Amniotic stem cell (primary cell): ENCODE measurements at regions not wholly inside any gene's neighbourhood (a gene's known extent, or its start where the extent isn't known, plus 50 kb on each side); places are given as distances from the start of the nearest gene placed in this dataset.
"Not testable (repeated sequence)": the region's sequence is repeated elsewhere in the genome, so short reads cannot be mapped to it uniquely, and the experiment has no call there.

ENCODE experiments used
- DNase-seq: peaks from one replicate; lab custom pipeline; 2025; lab: John Stamatoyannopoulos, UW

- no peak for DNase-seq
Observed at GRCh38 chrX:46165866-46166265, 379.4 kb downstream of the ZNF674 start.

GRCh38 chrX:46165411-46165810 lies 379.8 kb downstream of the ZNF674 start:
- DNase-seq, result no peak

GRCh38 chrX:46152756-46153155 lies 392.5 kb downstream of the ZNF674 start:
- DNase-seq, result no peak

- DNase-seq, result not testable (repeated sequence)
Observed at GRCh38 chrX:46151332-46151731, 393.9 kb downstream of the ZNF674 start.

- DNase-seq, result no peak
Observed at GRCh38 chrX:46144566-46144965, 400.7 kb downstream of the ZNF674 start.

- DNase-seq, result no peak
Observed at GRCh38 chrX:46140272-46140671, 404.9 kb downstream of the ZNF674 start.

GRCh38 chrX:46130247-46130646 lies 415.0 kb downstream of the ZNF674 start:
- DNase-seq, result no peak

- DNase-seq, result no peak
Observed at GRCh38 chrX:46125111-46125510, 420.1 kb downstream of the ZNF674 start.

- DNase-seq, result no peak
Observed at GRCh38 chrX:46117234-46117633, 428.0 kb downstream of the ZNF674 start.

- not testable (repeated sequence) for DNase-seq
Observed at GRCh38 chrX:46087310-46087709, 457.9 kb downstream of the ZNF674 start.

- DNase-seq, result not testable (repeated sequence)
Observed at GRCh38 chrX:46080121-46080520, 465.1 kb downstream of the ZNF674 start.

GRCh38 chrX:46072791-46073190 lies 472.4 kb downstream of the ZNF674 start:
- no peak for DNase-seq

- no peak for DNase-seq
Observed at GRCh38 chrX:46072372-46072771, 472.8 kb downstream of the ZNF674 start.

- no peak for DNase-seq
Observed at GRCh38 chrX:46070421-46070820, 474.8 kb downstream of the ZNF674 start.

GRCh38 chrX:46059316-46059715 lies 485.9 kb downstream of the ZNF674 start:
- no peak for DNase-seq

- DNase-seq, result no peak
Observed at GRCh38 chrX:46044486-46044885, 500.7 kb downstream of the ZNF674 start.

- no peak for DNase-seq
Observed at GRCh38 chrX:46040001-46040400, 505.2 kb downstream of the ZNF674 start.

GRCh38 chrX:46039526-46039925 lies 505.7 kb downstream of the ZNF674 start:
- DNase-seq, result no peak

GRCh38 chrX:46036508-46036907 lies 508.7 kb downstream of the ZNF674 start:
- DNase-seq, result no peak

GRCh38 chrX:46034868-46035267 lies 510.4 kb downstream of the ZNF674 start:
- DNase-seq, result no peak

GRCh38 chrX:46029777-46030176 lies 515.4 kb downstream of the ZNF674 start:
- no peak for DNase-seq

GRCh38 chrX:46016296-46016695 lies 528.9 kb downstream of the ZNF674 start:
- DNase-seq, result no peak

- no peak for DNase-seq
Observed at GRCh38 chrX:46015653-46016052, 529.6 kb downstream of the ZNF674 start.

GRCh38 chrX:45992402-45993123 lies 552.7 kb downstream of the ZNF674 start:
- no peak for DNase-seq
